ENCODE measurements at regions not wholly inside any gene's neighbourhood (a gene's known extent, or its start where the extent isn't known, plus 50 kb on each side); places are given as distances from the start of the nearest gene placed in this dataset.

DNA sequence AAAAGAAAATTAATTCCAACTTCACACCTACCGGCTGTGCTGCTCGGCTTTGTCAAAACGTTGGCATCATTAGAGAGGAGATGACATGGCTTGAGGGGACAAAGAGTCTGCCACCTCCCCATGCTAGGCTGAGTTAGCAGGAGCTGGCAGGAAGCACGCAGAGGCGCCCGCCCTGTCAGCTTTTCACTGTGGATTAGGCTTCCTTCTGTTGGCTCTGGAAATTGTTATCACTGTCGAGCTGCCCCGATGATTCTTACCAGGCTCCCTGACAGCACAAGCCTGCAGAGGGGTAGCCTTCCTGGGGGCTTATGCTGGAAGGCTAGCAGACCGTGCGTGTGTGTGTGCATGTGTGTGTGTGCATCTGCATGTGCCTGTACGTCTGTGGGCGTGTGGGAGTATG lies 490.9 kb upstream of the TBX3 start:
- H3K18ac ChIP-seq (ENCODE audit: extremely low read depth, low read length) = no peak overlapping the region
- H3K4me3 ChIP-seq (ENCODE audit: extremely low read depth in 1 of 4, insufficient read depth in 2 of 4, low read depth in 3 of 4, low read length in 4 of 4) = no peak overlapping the region
- no peak overlapping the region for H3K23ac ChIP-seq (ENCODE audit: insufficient read length)
- no peak overlapping the region for H3K4ac ChIP-seq (replicated peaks; ENCODE audit: insufficient read length, low read depth, low read length)
- H3K27ac ChIP-seq (ENCODE audit: low read depth, low read length) = no peak overlapping the region
- H2BK15ac ChIP-seq (ENCODE audit: low read length) = no peak overlapping the region
- no peak overlapping the region for H3K56ac ChIP-seq (replicated peaks; ENCODE audit: insufficient read length, low read depth, low read length)
- no peak overlapping the region for H2BK120ac ChIP-seq (replicated peaks; ENCODE audit: low read depth, low read length)
- DNase-seq (ENCODE audit: low read depth in 1 of 2, low spot score in 2 of 2) (no peak), FAIRE-seq (no peak)
- no peak overlapping the region for H4K91ac ChIP-seq (replicated peaks; ENCODE audit: insufficient read length, low read length)
- no peak overlapping the region; the same call in 1 of the 2 replicates for H2AFZ ChIP-seq (ENCODE audit: low read length)
- no peak overlapping the region for H3K4me2 ChIP-seq (ENCODE audit: insufficient read depth in 1 of 2, low read depth in 2 of 2, low read length in 2 of 2)
- H3K27me3 ChIP-seq (replicated peaks in 1 of 4; ENCODE audit: control insufficient read depth in 3 of 4, extremely low read depth in 1 of 4, insufficient read depth in 3 of 4, low read length in 3 of 4) = no peaks in the 10 kb centered on the region
- 83% methylated on average over 12 of the region's 12 CpGs; no CpG with 5 or more reads in 1 of the 2 experiments for WGBS, 2 experiments (ENCODE audit: extremely low coverage in 1 of 2, insufficient coverage in 1 of 2, insufficient read length in 1 of 2, insufficient replicate concordance in 2 of 2, low coverage in 1 of 2, low lambda C conversion rate in 2 of 2, missing lambda C conversion rate in 1 of 2)
- no peak overlapping the region for H4K8ac ChIP-seq (ENCODE audit: extremely low read depth, insufficient read depth, low read length)
- no peaks in the 10 kb centered on the region for H3K36me3 ChIP-seq (ENCODE audit: control insufficient read depth in 2 of 4, insufficient read depth in 4 of 4, low read length in 3 of 4)
- peaks cover 10% of the 10 kb centered on the region; the same call in 1 of the 2 replicates for H3K23me2 ChIP-seq (ENCODE audit: low read depth, low read length)
- H2AK5ac ChIP-seq (ENCODE audit: low read depth, low read length) = no peak overlapping the region
- H3K9ac ChIP-seq (replicated peaks in 1 of 4; ENCODE audit: extremely low read depth in 1 of 4, low read depth in 3 of 4, low read length in 3 of 4) = no peak overlapping the region
- H3K4me1 ChIP-seq (replicated peaks in 1 of 4; ENCODE audit: control insufficient read depth in 3 of 4, insufficient read depth in 4 of 4, low read length in 3 of 4) = no peaks in the 10 kb centered on the region
- H4K20me1 ChIP-seq (replicated peaks in 1 of 2; ENCODE audit: control insufficient read depth in 1 of 2, insufficient read depth in 2 of 2, low read length in 2 of 2) = peaks cover 0 to 5% of the 10 kb centered on the region in 2 experiments
- ChIA-PET CTCF (ENCODE audit: partially characterized antibody) (no interaction called here), POLR2A (ENCODE audit: partially characterized antibody) (no interaction called here)
- no peaks in the 10 kb centered on the region for H3K79me1 ChIP-seq (ENCODE audit: low read depth, low read length)
- no peak overlapping the region for H4K5ac ChIP-seq (ENCODE audit: insufficient read length, low read depth, low read length)
- no peak overlapping the region for H2BK12ac ChIP-seq (ENCODE audit: low read depth, low read length)
- no peak overlapping the region for H3K14ac ChIP-seq (ENCODE audit: insufficient read length)
- no peaks in the 10 kb centered on the region for H3K79me2 ChIP-seq (ENCODE audit: control insufficient read depth in 1 of 2, insufficient read depth in 2 of 2, low read length in 2 of 2)
- H2BK20ac ChIP-seq (ENCODE audit: low read length) = no peak overlapping the region
- H2BK5ac ChIP-seq (ENCODE audit: low read depth, low read length) = no peak overlapping the region
- no peaks in the 10 kb centered on the region for H3K9me3 ChIP-seq (ENCODE audit: insufficient read depth in 2 of 2, low read depth in 1 of 2, low read length in 1 of 2)
- TF ChIP-seq CTBP2 (IDR thresholded peaks at IDR 0.05; ENCODE audit: borderline replicate concordance, insufficient read depth, insufficient read length, low read length) (no peak), KDM1A (IDR thresholded peaks at IDR 0.05; ENCODE audit: borderline replicate concordance, low read length) (no peak), TCF12 (IDR thresholded peaks at IDR 0.05; ENCODE audit: low read depth, low read length) (no peak), JUND (IDR thresholded peaks at IDR 0.05; ENCODE audit: low read length) (no peak), FOSL1 (IDR thresholded peaks at IDR 0.05; ENCODE audit: insufficient read depth, low read depth, low read length) (no peak), ATF2 (IDR thresholded peaks at IDR 0.05; ENCODE audit: low read length) (no peak), SP4 (IDR thresholded peaks at IDR 0.05; ENCODE audit: low read length) (no peak), KDM4A (IDR thresholded peaks at IDR 0.05; ENCODE audit: low read depth, low read length, severe bottlenecking) (no peak), POLR2AphosphoS5 (IDR thresholded peaks at IDR 0.05; ENCODE audit: low read depth, low read length) (no peak), BCL11A (IDR thresholded peaks at IDR 0.05; ENCODE audit: low read depth in 2 of 2, low read length in 2 of 2) (no peak), SUZ12 (IDR thresholded peaks at IDR 0.05; ENCODE audit: low read length) (no peak), ASH2L (IDR thresholded peaks at IDR 0.05; ENCODE audit: low read length) (no peak), SIX5 (IDR thresholded peaks at IDR 0.05; ENCODE audit: low read depth, low read length) (no peak), CREB1 (IDR thresholded peaks at IDR 0.05) (no peak)
- TF ChIP-seq, protein P1, sequence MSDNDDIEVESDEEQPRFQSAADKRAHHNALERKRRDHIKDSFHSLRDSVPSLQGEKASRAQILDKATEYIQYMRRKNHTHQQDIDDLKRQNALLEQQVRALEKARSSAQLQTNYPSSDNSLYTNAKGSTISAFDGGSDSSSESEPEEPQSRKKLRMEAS (IDR thresholded peaks at IDR 0.05) = no peak

All from H1 (cell line).